Sigmoid colon (tissue), 3 donors: ENCODE measurements at regions not wholly inside any gene's neighbourhood (a gene's known extent, or its start where the extent isn't known, plus 50 kb on each side); places are given as distances from the start of the nearest gene placed in this dataset.

ENCODE experiments used
- POLR2A ChIP-seq, 2 donors: fragments of 450-650 bp; IDR thresholded peaks; one replicate each; pipeline ENCODE4 v1.6.1; 2016; ENCODE audit warnings: antibody characterized with exemption in 2 of 2, mild to moderate bottlenecking in 2 of 2, moderate library complexity in 2 of 2
- TF ChIP-seq, protein P1 (sequence below), 4 experiments: fragments of 450-650 bp in 3 of 4; fragments of 200-600 bp in 1 of 4; IDR thresholded peaks; one replicate each; pipeline ENCODE4 v1.5.1; 2016 to 2019; ENCODE audit warnings: antibody characterized with exemption in 4 of 4, mild to moderate bottlenecking in 3 of 4, moderate library complexity in 2 of 4

DNA sequence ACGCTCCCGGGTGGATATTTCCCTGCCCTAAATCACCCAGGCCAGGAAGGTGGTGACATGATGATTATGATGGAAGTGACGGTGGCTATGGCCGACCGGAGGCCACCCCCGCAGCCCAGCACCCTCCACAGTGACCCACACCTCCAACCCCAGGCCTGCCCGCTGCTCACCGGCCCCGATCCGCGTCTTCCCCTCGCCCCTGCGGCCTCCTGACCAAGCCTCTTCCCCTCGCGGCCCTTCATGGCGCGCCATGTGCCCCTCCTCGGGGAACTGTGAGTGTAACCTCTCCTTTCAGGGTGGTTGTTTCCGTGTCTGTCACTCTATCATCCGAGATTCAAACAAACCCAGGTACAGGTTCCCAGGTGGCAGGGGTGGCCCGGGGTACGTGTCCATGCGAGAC is 78.3 kb downstream of the UNCX start:
- no peak for TF ChIP-seq POLR2A (IDR thresholded peaks at IDR 0.05)
- TF ChIP-seq, protein P1, sequence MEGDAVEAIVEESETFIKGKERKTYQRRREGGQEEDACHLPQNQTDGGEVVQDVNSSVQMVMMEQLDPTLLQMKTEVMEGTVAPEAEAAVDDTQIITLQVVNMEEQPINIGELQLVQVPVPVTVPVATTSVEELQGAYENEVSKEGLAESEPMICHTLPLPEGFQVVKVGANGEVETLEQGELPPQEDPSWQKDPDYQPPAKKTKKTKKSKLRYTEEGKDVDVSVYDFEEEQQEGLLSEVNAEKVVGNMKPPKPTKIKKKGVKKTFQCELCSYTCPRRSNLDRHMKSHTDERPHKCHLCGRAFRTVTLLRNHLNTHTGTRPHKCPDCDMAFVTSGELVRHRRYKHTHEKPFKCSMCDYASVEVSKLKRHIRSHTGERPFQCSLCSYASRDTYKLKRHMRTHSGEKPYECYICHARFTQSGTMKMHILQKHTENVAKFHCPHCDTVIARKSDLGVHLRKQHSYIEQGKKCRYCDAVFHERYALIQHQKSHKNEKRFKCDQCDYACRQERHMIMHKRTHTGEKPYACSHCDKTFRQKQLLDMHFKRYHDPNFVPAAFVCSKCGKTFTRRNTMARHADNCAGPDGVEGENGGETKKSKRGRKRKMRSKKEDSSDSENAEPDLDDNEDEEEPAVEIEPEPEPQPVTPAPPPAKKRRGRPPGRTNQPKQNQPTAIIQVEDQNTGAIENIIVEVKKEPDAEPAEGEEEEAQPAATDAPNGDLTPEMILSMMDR (IDR thresholded peaks at IDR 0.05) = no peak
